ENCODE measurements at regions not wholly inside any gene's neighbourhood (a gene's known extent, or its start where the extent isn't known, plus 50 kb on each side); places are given as distances from the start of the nearest gene placed in this dataset.

DNA sequence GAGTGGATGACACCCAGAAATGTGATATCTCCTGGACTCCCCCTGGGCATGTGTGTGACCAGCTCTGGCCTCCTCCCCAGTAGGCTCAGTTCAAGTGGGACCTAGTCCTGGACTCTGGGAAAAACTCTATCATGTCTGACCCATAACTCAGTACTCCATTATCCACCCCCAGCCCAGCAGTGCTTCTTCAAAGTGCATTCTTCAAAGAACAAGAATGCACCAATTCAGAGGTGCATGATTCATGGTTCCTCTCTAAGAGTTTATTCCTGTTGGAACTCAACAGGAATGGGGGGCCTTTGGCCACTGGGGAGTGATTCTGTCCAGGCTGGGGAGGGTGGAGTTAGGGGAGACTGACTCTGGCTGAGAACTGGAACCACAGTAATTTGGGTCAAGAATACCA, 173.6 kb upstream of the CXCL12 start:
- TF ChIP-seq YY1 (IDR thresholded peaks at IDR 0.05; ENCODE audit: insufficient read depth, insufficient read length) (no peak), SUZ12 (IDR thresholded peaks at IDR 0.05; ENCODE audit: extremely low read depth, insufficient read depth, insufficient read length) (no peak)
